CD4-positive, alpha-beta T cell treated with Interleukin-10 for 1 hour (primary cell): ENCODE measurements at regions not wholly inside any gene's neighbourhood (a gene's known extent, or its start where the extent isn't known, plus 50 kb on each side); places are given as distances from the start of the nearest gene placed in this dataset.
"Not testable (repeated sequence)": the region's sequence is repeated elsewhere in the genome, so short reads cannot be mapped to it uniquely, and the experiment has no call there.

Source experiments
- DNase-seq: peaks from one replicate; pipeline ENCODE4 v3.0.0-alpha.2; 2020

GRCh38 chr2:207216457-207216856 is 50.7 kb upstream of the KLF7 start:
- no peak for DNase-seq

- DNase-seq, result no peak
These were observed 51.7 kb upstream of the KLF7 start for GRCh38 chr2:207217442-207217841.

GRCh38 chr2:207219081-207219630 is 53.4 kb upstream of the KLF7 start:
- DNase-seq, result no peak

- DNase-seq, result no peak
These were observed 54.1 kb upstream of the KLF7 start for GRCh38 chr2:207219676-207220501.

- no peak for DNase-seq
These were observed 56.0 kb upstream of the KLF7 start for GRCh38 chr2:207221731-207222130.

- DNase-seq, result no peak
These were observed 57.3 kb upstream of the KLF7 start for GRCh38 chr2:207223051-207223450.

GRCh38 chr2:207224381-207224780 is 58.6 kb upstream of the KLF7 start:
- no peak for DNase-seq

- no peak for DNase-seq
These were observed 59.2 kb upstream of the KLF7 start for GRCh38 chr2:207224791-207225482.

- no peak for DNase-seq
These were observed 60.0 kb upstream of the KLF7 start for GRCh38 chr2:207225773-207226172.

- no peak for DNase-seq
These were observed 60.5 kb upstream of the KLF7 start for GRCh38 chr2:207226243-207226642.

GRCh38 chr2:207226671-207227061 is 60.9 kb upstream of the KLF7 start:
- DNase-seq, result no peak

GRCh38 chr2:207227062-207227748 is 61.5 kb upstream of the KLF7 start:
- DNase-seq, result no peak

GRCh38 chr2:207227749-207228145 is 62.0 kb upstream of the KLF7 start:
- no peak for DNase-seq

- DNase-seq, result no peak
These were observed 62.7 kb upstream of the KLF7 start for GRCh38 chr2:207228402-207228801.

- no peak for DNase-seq
These were observed 63.4 kb upstream of the KLF7 start for GRCh38 chr2:207229161-207229560.

- peak; percentile 6 for DNase-seq
These were observed 64.7 kb upstream of the KLF7 start for GRCh38 chr2:207230261-207231105.

- DNase-seq, result no peak
These were observed 65.5 kb upstream of the KLF7 start for GRCh38 chr2:207231106-207231865.

- DNase-seq, result no peak
These were observed 66.2 kb upstream of the KLF7 start for GRCh38 chr2:207231967-207232366.

GRCh38 chr2:207233141-207233540 is 67.4 kb upstream of the KLF7 start:
- not testable (repeated sequence) for DNase-seq

- no peak for DNase-seq
These were observed 68.0 kb upstream of the KLF7 start for GRCh38 chr2:207233731-207234130.

- DNase-seq, result no peak
These were observed 69.9 kb upstream of the KLF7 start for GRCh38 chr2:207235621-207236020.
